ENCODE measurements at regions not wholly inside any gene's neighbourhood (a gene's known extent, or its start where the extent isn't known, plus 50 kb on each side); places are given as distances from the start of the nearest gene placed in this dataset.
"Not testable (repeated sequence)": the region's sequence is repeated elsewhere in the genome, so short reads cannot be mapped to it uniquely, and the experiment has no call there.

DNA sequence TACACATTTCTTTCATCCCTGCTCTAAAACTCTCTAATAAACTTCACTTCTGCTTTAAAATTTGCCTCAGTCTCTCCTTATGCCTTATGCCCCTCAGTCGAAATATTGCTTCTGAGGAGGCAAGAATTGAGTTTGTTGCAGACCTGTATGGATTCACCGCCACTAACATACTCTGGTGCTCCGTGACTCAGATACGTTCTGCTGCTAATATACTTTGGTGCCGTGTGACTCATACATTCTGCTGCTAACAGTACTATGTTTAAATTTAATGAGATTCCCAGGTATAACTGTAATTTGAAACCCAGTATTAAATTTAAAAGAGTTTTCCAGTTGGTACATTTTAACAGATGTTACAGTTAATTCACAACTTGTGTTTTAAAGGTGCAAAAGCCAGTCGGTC lies 82.0 kb upstream of the TGIF2LX start:
- H3K9me3 ChIP-seq (ENCODE audit: control insufficient read depth in 4 of 4, insufficient read depth in 3 of 4, low read length in 3 of 4); H3K4me1 ChIP-seq (ENCODE audit: control insufficient read depth in 5 of 5, insufficient read depth in 5 of 5, low read length in 5 of 5); H3K4me3 ChIP-seq; H3K27ac ChIP-seq (ENCODE audit: low read depth in 1 of 2, low read length in 1 of 2); H3K9ac ChIP-seq (ENCODE audit: insufficient read depth in 1 of 2, low read length in 2 of 2); H3K27me3 ChIP-seq (ENCODE audit: control insufficient read depth in 3 of 3, insufficient read depth in 3 of 3, low read length in 2 of 3); DNase-seq; ATAC-seq (ENCODE audit: insufficient read depth, low FRiP score); H3K36me3 ChIP-seq (ENCODE audit: control insufficient read depth in 4 of 4, insufficient read depth in 4 of 4, low read length in 4 of 4): not testable (repeated sequence)
- 88 to 94% methylated on average over 6 of the region's 6 CpGs for WGBS, 2 donors

DNA sequence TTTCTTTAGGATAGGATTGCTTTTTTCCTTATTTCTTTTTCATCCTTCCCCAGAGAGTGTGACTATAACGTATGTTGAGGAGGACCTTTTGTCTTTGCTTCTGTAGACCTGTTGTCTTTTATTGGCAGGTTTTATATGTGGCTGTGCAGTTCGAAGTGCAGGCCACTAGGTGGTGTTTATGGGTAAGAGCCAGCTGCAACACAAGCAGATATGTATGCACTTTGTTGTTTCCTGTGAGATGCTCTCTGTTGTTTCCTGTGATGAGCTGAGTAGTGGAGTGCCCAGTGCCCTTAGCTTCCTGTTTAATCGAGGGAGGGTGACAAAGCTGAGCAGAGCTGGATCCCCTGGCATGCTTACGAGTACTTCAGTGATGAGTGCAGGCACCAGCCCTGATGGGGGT lies 50.0 kb upstream of the TGIF2LX start:
- H3K4me1 ChIP-seq (ENCODE audit: control insufficient read depth in 5 of 5, insufficient read depth in 5 of 5, low read length in 5 of 5); H3K9ac ChIP-seq (ENCODE audit: insufficient read depth in 1 of 2, low read length in 2 of 2); H3K27me3 ChIP-seq (ENCODE audit: control insufficient read depth in 3 of 3, insufficient read depth in 3 of 3, low read length in 2 of 3); ATAC-seq (ENCODE audit: insufficient read depth, low FRiP score); H3K36me3 ChIP-seq (ENCODE audit: control insufficient read depth in 4 of 4, insufficient read depth in 4 of 4, low read length in 4 of 4); H3K9me3 ChIP-seq (ENCODE audit: control insufficient read depth in 4 of 4, insufficient read depth in 3 of 4, low read length in 3 of 4); H3K4me3 ChIP-seq; H3K27ac ChIP-seq (ENCODE audit: low read depth in 1 of 2, low read length in 1 of 2): not testable (repeated sequence)
- peak; percentile 4 to 31 (median 18) for DNase-seq
- WGBS, 2 donors, result 15 to 34% methylated on average over 3 to 4 of the region's 4 CpGs
